Activated T-cell treated with anti-CD3 and anti-CD28 coated beads for 48 hours (primary cell): ENCODE measurements at regions not wholly inside any gene's neighbourhood (a gene's known extent, or its start where the extent isn't known, plus 50 kb on each side); places are given as distances from the start of the nearest gene placed in this dataset.
"Not testable (repeated sequence)": the region's sequence is repeated elsewhere in the genome, so short reads cannot be mapped to it uniquely, and the experiment has no call there.

Source experiments
- DNase-seq: peaks from one replicate; pipeline ENCODE4 v3.0.0-alpha.2; 2020; ENCODE audit warnings: low read depth

DNA sequence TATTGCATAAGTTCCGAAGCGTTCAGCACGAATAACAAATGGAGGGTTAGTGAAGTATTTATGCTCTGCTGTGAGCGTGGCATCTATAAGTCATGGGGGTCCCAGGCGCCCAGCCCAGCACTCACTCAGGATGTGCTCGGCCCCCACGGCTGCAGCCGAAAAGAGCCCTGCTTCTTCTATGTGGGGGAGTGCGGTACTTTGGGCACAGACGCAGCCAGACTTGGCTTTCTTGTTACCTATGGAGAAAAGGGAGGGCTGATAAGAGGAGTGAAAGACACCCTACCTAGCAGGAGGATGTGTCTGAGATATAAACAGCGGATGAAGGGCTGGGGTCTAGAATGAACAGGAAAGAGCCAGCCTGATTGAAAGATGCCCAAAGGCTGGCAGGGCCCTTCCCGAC is 51.4 kb downstream of the MRPL36 start:
- DNase-seq: no peak

DNA sequence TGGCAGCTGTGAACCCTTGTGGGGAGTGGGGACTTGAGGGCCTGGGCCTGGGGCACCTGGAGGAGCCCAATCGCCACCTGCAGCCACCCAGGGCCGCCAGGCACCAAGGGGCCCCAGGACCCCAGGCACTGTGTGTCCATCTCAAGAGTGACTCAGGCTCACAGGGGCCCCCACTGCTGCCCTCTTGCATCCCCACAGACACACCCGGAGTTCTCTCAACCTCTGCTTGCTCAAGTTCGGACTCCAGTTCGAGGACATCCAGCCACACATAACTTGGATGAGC is 51.9 kb downstream of the MRPL36 start:
- no peak for DNase-seq

DNA sequence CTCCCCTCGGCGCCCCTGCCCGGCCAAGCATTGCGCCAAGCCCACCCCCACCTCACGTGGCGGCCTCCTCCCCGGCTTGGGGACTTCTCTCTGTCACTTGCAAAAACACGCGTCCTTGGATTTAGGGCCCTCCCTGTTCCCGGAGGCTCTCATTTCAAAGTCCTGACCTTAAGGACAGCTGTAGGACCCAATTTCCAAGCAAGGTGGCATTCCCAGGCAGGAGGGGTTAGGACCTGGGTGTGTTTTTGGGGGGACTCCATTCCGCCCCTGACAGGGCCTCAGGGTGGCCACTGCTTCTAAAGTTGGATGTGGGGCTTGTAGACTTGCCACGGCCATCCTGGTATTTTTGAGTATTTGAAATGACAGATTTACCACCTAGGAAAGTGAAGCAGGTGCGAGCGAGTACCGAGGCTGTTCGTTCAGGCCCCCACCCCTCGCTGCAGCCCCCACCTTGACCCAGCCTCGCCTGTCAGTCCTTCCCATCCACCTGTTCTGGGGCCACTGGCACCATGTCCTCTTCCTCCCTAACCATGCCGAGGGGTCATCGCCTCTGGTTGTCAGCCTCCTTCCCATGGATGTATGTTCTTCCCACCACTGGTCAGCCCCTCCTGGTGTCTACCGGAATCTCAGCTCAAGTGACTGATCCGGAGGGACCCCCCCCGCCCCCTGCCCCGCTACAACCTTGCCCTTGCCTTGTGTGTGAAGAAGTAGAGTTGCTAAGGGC is 52.4 kb downstream of the MRPL36 start:
- DNase-seq: no peak

DNA sequence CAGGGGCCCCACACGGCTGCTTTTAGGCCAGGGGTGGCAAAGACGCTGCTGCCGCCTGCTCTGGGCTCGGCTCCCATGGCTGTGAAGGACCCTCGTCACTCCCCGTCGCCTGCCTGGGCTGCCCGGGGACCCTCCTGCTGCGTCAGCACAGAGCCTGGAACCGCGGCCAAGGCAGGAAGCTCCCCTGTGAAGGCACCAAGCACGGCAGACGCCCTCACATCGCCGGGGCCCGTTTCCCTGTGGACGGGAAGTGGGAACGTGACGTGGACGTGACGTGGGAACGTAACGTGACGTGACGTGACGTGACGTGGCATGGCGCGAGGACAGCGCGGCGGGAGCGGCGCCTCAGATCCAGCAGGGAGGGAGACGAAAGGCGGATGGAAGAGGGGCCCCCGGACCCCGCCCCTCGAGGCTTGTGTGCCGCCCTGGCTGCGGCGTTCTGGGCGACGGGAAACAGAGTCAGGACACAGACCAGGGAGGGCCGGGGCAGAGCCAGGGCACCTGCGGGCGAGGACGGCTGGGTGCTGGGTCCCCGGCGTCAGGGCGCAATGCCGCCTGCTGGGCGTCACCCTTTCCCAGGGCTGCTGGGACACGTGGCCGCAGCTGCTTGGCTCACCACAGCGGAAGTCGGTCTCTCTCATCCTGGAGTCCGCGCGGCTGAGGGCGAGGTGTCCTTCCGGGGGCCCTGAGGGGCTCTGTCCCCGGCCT is 53.1 kb downstream of the MRPL36 start:
- no peak for DNase-seq

DNA sequence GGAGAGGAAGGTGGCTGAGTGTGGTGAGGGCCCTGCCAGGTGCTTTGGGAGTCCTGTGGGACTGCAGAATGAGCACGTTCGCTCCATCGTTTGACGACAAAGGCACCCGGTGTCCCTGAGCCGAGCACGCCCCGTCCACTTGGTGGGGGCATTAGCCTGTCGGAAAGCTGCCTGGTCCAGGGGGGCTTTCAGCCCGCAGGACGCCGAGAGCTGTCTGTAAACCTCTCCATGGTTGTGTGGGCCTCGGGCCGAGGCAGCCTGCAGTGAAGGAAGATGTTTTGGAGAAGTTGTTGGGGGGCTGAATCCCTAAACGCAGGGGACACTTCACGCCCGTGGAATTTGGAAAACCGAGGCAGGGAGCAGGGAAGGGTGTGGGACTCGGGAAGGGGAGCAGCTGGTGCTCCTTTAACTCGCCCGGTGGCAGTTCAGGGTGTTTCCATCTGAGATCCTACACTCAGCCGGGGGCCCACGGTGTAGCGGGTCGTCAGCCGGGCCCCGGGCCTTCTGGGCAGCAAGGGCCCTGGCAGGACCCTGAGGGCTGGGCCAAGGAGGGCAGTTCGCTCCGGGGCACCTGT is 53.8 kb downstream of the MRPL36 start:
- no peak for DNase-seq

DNA sequence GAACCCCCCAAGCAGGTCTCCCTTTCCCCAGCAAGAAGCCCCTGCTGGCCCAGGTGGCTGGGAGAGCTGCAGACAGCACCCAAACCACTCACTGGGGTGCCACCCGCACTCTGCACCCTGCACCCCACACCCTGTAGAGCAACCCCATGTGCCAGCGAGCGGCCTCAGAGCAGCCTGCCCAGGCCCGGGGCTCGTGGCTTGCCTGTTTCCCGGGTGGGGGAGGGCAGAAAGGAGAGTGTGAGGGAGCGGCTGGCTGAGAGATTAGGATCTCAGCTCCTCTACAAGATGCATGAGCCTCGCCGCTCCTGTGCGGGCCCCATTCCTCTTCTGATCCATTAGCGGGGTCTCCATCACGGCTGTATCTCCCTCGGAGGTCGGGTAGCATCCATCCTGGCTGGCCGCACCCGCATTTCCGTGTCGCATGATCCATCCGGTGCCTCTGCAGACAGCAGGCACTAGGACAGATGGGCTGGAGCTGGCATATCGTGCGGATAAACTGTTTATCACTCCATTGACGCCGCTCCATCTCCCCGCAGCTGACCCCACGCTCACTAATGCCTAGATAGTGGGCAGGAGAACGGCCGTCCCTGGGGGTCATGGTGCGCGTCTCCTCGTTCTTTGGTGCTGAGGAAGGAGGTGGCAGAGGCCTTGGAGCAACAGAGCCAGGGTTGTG is 54.4 kb downstream of the MRPL36 start:
- no peak for DNase-seq

DNA sequence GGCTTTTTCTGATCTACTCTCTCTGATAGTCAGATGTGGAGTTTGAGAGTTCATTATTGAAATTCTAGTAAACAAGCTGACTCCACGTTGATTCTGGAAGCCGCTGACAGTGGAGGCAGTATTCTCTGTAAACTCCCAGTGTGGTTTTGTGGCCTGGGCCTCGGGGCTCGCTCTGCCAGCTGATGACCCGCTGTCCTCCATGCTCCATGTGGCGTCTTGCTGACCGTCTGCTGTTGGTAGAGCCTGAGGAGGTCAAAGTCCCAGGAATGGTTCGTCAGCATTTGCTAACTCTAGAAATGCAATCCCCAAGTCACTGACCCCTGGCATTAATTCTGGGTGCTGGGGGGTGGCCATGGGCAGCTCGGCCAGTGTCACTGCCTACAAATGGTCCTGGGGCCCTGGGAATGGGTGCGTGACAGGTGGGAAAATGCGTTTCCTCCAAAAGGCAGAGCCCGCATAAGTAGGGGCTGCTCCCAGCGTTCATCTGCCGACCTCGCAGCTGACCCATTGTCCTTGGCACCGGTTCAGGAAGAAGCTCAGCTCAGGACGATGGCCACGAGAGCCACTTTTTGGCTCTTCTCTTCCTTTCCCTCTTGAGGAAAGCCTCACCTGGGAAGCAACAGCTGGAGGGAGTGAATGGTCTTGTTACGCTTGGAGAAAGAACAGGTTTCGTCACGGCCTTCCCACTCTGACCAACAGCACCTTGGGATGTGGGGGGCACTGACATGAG is 55.1 kb downstream of the MRPL36 start:
- no peak for DNase-seq

- DNase-seq: no peak
These were observed 55.9 kb downstream of the MRPL36 start for GRCh38 chr5:1743769-1744085.

- no peak for DNase-seq
These were observed 56.4 kb downstream of the MRPL36 start for GRCh38 chr5:1743061-1743768.

- DNase-seq: peak; percentile 25
These were observed 61.7 kb downstream of the MRPL36 start for GRCh38 chr5:1737790-1738405.

- DNase-seq: no peak
These were observed 62.5 kb downstream of the MRPL36 start for GRCh38 chr5:1736889-1737711.

GRCh38 chr5:1736065-1736464 is 63.6 kb downstream of the MRPL36 start:
- DNase-seq: no peak

- no peak for DNase-seq
These were observed 64.2 kb downstream of the MRPL36 start for GRCh38 chr5:1735320-1735970.

- DNase-seq: no peak
These were observed 64.7 kb downstream of the MRPL36 start for GRCh38 chr5:1734908-1735289.

- DNase-seq: no peak
These were observed 65.2 kb downstream of the MRPL36 start for GRCh38 chr5:1734271-1734907.

GRCh38 chr5:1733369-1733768 is 66.3 kb downstream of the MRPL36 start:
- DNase-seq: no peak

- no peak for DNase-seq
These were observed 66.7 kb downstream of the MRPL36 start for GRCh38 chr5:1732945-1733344.

DNA sequence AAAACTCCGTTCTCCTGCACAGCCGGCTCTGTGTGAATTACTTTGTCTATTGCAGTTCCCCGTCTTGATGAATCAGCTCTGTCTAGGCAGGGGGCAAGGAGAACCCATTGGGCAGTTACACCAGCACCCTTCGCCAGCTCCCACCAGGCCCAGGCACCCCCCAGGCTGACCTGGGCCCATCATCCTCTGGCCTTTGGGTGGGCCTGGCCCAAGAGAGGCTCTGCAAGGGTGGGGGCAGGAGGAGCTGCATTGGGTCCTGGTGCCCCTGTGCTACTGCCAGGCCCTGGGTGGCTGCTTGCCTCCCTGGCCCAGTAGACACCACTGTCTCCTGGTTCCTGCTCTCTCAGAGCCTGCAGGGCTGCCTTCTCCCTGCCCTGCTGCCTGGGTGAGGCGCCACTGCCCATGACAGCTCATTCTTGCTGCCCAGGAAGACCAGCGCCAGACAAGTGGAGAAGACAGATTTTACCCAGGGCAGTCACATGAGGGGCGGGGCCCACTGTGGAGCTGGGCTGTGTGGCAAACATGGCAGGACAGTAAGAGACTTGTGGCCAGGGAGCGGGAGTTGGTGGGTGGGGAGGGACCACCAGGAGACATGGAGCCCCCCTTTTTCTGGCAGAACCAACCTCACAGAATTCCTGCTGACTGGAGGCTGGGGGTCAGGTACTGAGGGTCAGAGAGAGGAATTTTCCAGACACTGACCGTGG is 67.2 kb downstream of the MRPL36 start:
- DNase-seq: no peak

GRCh38 chr5:1731855-1732237 is 67.8 kb downstream of the MRPL36 start:
- not testable (repeated sequence) for DNase-seq
